ENCODE measurements at regions not wholly inside any gene's neighbourhood (a gene's known extent, or its start where the extent isn't known, plus 50 kb on each side); places are given as distances from the start of the nearest gene placed in this dataset.

- WGBS, 2 donors (ENCODE audit: extremely low coverage in 2 of 2, insufficient read length in 2 of 2, insufficient replicate concordance in 1 of 2), result no CpG with 5 or more reads among the region's 3 CpGs
- H2BK12ac ChIP-seq (ENCODE audit: low read length), result no peak overlapping the region
- H3K79me1 ChIP-seq (ENCODE audit: low read depth, low read length), result no peaks in the 10 kb centered on the region
- DNase-seq (ENCODE audit: low spot score), result no peak
- H3K4me2 ChIP-seq (ENCODE audit: insufficient read depth, low read length, poor library complexity, severe bottlenecking), result no peak overlapping the region
- no peak overlapping the region for H3K27ac ChIP-seq (replicated peaks; ENCODE audit: low read length)
- no peak overlapping the region for H3K4me3 ChIP-seq (ENCODE audit: low read length in 2 of 2)
- no peaks in the 10 kb centered on the region for H3K36me3 ChIP-seq (replicated peaks in 1 of 2; ENCODE audit: control insufficient read depth in 2 of 2, insufficient read depth in 2 of 2, low read length in 2 of 2)
- H4K8ac ChIP-seq (ENCODE audit: low read depth, low read length), result no peak overlapping the region
- H2BK5ac ChIP-seq (ENCODE audit: low read length), result no peak overlapping the region
- H4K91ac ChIP-seq (ENCODE audit: low read depth, low read length, poor library complexity), result no peak overlapping the region
- no peak overlapping the region for H3K14ac ChIP-seq (ENCODE audit: low read length)
- H3K23ac ChIP-seq (ENCODE audit: low read depth, low read length, poor library complexity), result no peak overlapping the region
- no peak overlapping the region for H2BK15ac ChIP-seq (ENCODE audit: low read length)
- H2BK120ac ChIP-seq (ENCODE audit: low read depth, low read length), result no peak overlapping the region
- H3K27me3 ChIP-seq (ENCODE audit: control insufficient read depth in 3 of 3, insufficient read depth in 3 of 3, low read depth in 1 of 3, low read length in 3 of 3), result no peaks in the 10 kb centered on the region
- H2AFZ ChIP-seq (ENCODE audit: low read length), result no peak overlapping the region
- H3K9ac ChIP-seq (ENCODE audit: low read depth, low read length, poor library complexity), result no peak overlapping the region
- no peak overlapping the region for H2AK5ac ChIP-seq (ENCODE audit: low read depth, low read length)
- H3K9me3 ChIP-seq (replicated peaks in 1 of 2; ENCODE audit: control insufficient read depth in 2 of 2, insufficient read depth in 1 of 2, low read depth in 1 of 2, low read length in 2 of 2), result no peaks in the 10 kb centered on the region
- no peaks in the 10 kb centered on the region for H3K4me1 ChIP-seq (ENCODE audit: control insufficient read depth in 2 of 2, insufficient read depth in 1 of 2, low read depth in 1 of 2, low read length in 2 of 2)
- no peak overlapping the region for H3K4ac ChIP-seq (ENCODE audit: low read length)
- no peak overlapping the region for H3K18ac ChIP-seq (ENCODE audit: low read length)
Measured at GRCh38 chr1:239603530-239603929, 217.2 kb downstream of the CHRM3 start.

- no CpG with 5 or more reads among the region's 2 CpGs for WGBS, 2 donors (ENCODE audit: extremely low coverage in 2 of 2, insufficient read length in 2 of 2, insufficient replicate concordance in 1 of 2)
Measured at GRCh38 chr1:239606850-239607400, 220.6 kb downstream of the CHRM3 start.

GRCh38 chr1:239608469-239608868 is 222.1 kb downstream of the CHRM3 start:
- no peak overlapping the region for H2BK12ac ChIP-seq (ENCODE audit: low read length)
- no peak overlapping the region for H2BK120ac ChIP-seq (ENCODE audit: low read depth, low read length)
- no peak for DNase-seq (ENCODE audit: low spot score)
- H2AK5ac ChIP-seq (ENCODE audit: low read depth, low read length), result no peak overlapping the region
- H3K27me3 ChIP-seq (ENCODE audit: control insufficient read depth in 3 of 3, insufficient read depth in 3 of 3, low read depth in 1 of 3, low read length in 3 of 3), result no peaks in the 10 kb centered on the region
- no peak overlapping the region for H3K18ac ChIP-seq (ENCODE audit: low read length)
- no peak overlapping the region for H3K4me3 ChIP-seq (ENCODE audit: low read length in 2 of 2)
- no peaks in the 10 kb centered on the region for H3K9me3 ChIP-seq (replicated peaks in 1 of 2; ENCODE audit: control insufficient read depth in 2 of 2, insufficient read depth in 1 of 2, low read depth in 1 of 2, low read length in 2 of 2)
- no peaks in the 10 kb centered on the region for H3K79me1 ChIP-seq (ENCODE audit: low read depth, low read length)
- H3K4me1 ChIP-seq (ENCODE audit: control insufficient read depth in 2 of 2, insufficient read depth in 1 of 2, low read depth in 1 of 2, low read length in 2 of 2), result no peaks in the 10 kb centered on the region
- H3K36me3 ChIP-seq (replicated peaks in 1 of 2; ENCODE audit: control insufficient read depth in 2 of 2, insufficient read depth in 2 of 2, low read length in 2 of 2), result no peaks in the 10 kb centered on the region
- H2AFZ ChIP-seq (ENCODE audit: low read length), result no peak overlapping the region
- H3K23ac ChIP-seq (ENCODE audit: low read depth, low read length, poor library complexity), result no peak overlapping the region
- H3K27ac ChIP-seq (replicated peaks; ENCODE audit: low read length), result no peak overlapping the region
- no peak overlapping the region for H3K9ac ChIP-seq (ENCODE audit: low read depth, low read length, poor library complexity)
- H2BK5ac ChIP-seq (ENCODE audit: low read length), result no peak overlapping the region
- H2BK15ac ChIP-seq (ENCODE audit: low read length), result no peak overlapping the region
- no peak overlapping the region for H3K4ac ChIP-seq (ENCODE audit: low read length)
- H4K8ac ChIP-seq (ENCODE audit: low read depth, low read length), result no peak overlapping the region
- no peak overlapping the region for H3K4me2 ChIP-seq (ENCODE audit: insufficient read depth, low read length, poor library complexity, severe bottlenecking)
- H3K14ac ChIP-seq (ENCODE audit: low read length), result no peak overlapping the region
- H4K91ac ChIP-seq (ENCODE audit: low read depth, low read length, poor library complexity), result no peak overlapping the region
- WGBS, 2 donors (ENCODE audit: extremely low coverage in 2 of 2, insufficient read length in 2 of 2, insufficient replicate concordance in 1 of 2), result no CpG with 5 or more reads among the region's 6 CpGs

More at GRCh38 chr1:239606850-239607400, 220.6 kb downstream of the CHRM3 start:
- no peak overlapping the region for H2AK5ac ChIP-seq (ENCODE audit: low read depth, low read length)
- H3K23ac ChIP-seq (ENCODE audit: low read depth, low read length, poor library complexity), result no peak overlapping the region
- no peak overlapping the region for H3K4ac ChIP-seq (ENCODE audit: low read length)
- DNase-seq (ENCODE audit: low spot score), result no peak
- no peak overlapping the region for H3K4me3 ChIP-seq (ENCODE audit: low read length in 2 of 2)
- no peak overlapping the region for H3K18ac ChIP-seq (ENCODE audit: low read length)
- H3K4me1 ChIP-seq (ENCODE audit: control insufficient read depth in 2 of 2, insufficient read depth in 1 of 2, low read depth in 1 of 2, low read length in 2 of 2), result no peaks in the 10 kb centered on the region
- no peak overlapping the region for H3K27ac ChIP-seq (replicated peaks; ENCODE audit: low read length)
- no peak overlapping the region for H2BK12ac ChIP-seq (ENCODE audit: low read length)
- H3K4me2 ChIP-seq (ENCODE audit: insufficient read depth, low read length, poor library complexity, severe bottlenecking), result no peak overlapping the region
- H2AFZ ChIP-seq (ENCODE audit: low read length), result no peak overlapping the region
- H3K27me3 ChIP-seq (ENCODE audit: control insufficient read depth in 3 of 3, insufficient read depth in 3 of 3, low read depth in 1 of 3, low read length in 3 of 3), result no peaks in the 10 kb centered on the region
- no peaks in the 10 kb centered on the region for H3K79me1 ChIP-seq (ENCODE audit: low read depth, low read length)
- H2BK5ac ChIP-seq (ENCODE audit: low read length), result no peak overlapping the region
- H3K36me3 ChIP-seq (replicated peaks in 1 of 2; ENCODE audit: control insufficient read depth in 2 of 2, insufficient read depth in 2 of 2, low read length in 2 of 2), result no peaks in the 10 kb centered on the region
- H2BK120ac ChIP-seq (ENCODE audit: low read depth, low read length), result no peak overlapping the region
- H3K14ac ChIP-seq (ENCODE audit: low read length), result no peak overlapping the region
- no peak overlapping the region for H2BK15ac ChIP-seq (ENCODE audit: low read length)
- H4K8ac ChIP-seq (ENCODE audit: low read depth, low read length), result no peak overlapping the region
- H3K9ac ChIP-seq (ENCODE audit: low read depth, low read length, poor library complexity), result no peak overlapping the region
- no peak overlapping the region for H4K91ac ChIP-seq (ENCODE audit: low read depth, low read length, poor library complexity)
- H3K9me3 ChIP-seq (replicated peaks in 1 of 2; ENCODE audit: control insufficient read depth in 2 of 2, insufficient read depth in 1 of 2, low read depth in 1 of 2, low read length in 2 of 2), result no peaks in the 10 kb centered on the region

GRCh38 chr1:239612379-239612778 is 226.0 kb downstream of the CHRM3 start:
- Histone ChIP-seq H3K4ac (ENCODE audit: low read length) (no peak overlapping the region), H2BK120ac (ENCODE audit: low read depth, low read length) (no peak overlapping the region), H2BK12ac (ENCODE audit: low read length) (no peak overlapping the region), H3K18ac (ENCODE audit: low read length) (no peak overlapping the region), H3K4me3 (ENCODE audit: low read length in 2 of 2) (no peak overlapping the region), H3K4me1 (ENCODE audit: control insufficient read depth in 2 of 2, insufficient read depth in 1 of 2, low read depth in 1 of 2, low read length in 2 of 2) (no peaks in the 10 kb centered on the region), H4K91ac (ENCODE audit: low read depth, low read length, poor library complexity) (no peak overlapping the region), H3K9ac (ENCODE audit: low read depth, low read length, poor library complexity) (no peak overlapping the region), H4K8ac (ENCODE audit: low read depth, low read length) (no peak overlapping the region), H3K27me3 (ENCODE audit: control insufficient read depth in 3 of 3, insufficient read depth in 3 of 3, low read depth in 1 of 3, low read length in 3 of 3) (no peaks in the 10 kb centered on the region), H3K27ac (replicated peaks; ENCODE audit: low read length) (no peak overlapping the region), H3K79me1 (ENCODE audit: low read depth, low read length) (no peaks in the 10 kb centered on the region), H3K36me3 (replicated peaks in 1 of 2; ENCODE audit: control insufficient read depth in 2 of 2, insufficient read depth in 2 of 2, low read length in 2 of 2) (no peaks in the 10 kb centered on the region), H2BK5ac (ENCODE audit: low read length) (no peak overlapping the region), H3K9me3 (replicated peaks in 1 of 2; ENCODE audit: control insufficient read depth in 2 of 2, insufficient read depth in 1 of 2, low read depth in 1 of 2, low read length in 2 of 2) (no peaks in the 10 kb centered on the region), H3K4me2 (ENCODE audit: insufficient read depth, low read length, poor library complexity, severe bottlenecking) (no peak overlapping the region), H2AFZ (ENCODE audit: low read length) (no peak overlapping the region), H3K23ac (ENCODE audit: low read depth, low read length, poor library complexity) (no peak overlapping the region), H3K14ac (ENCODE audit: low read length) (no peak overlapping the region), H2AK5ac (ENCODE audit: low read depth, low read length) (no peak overlapping the region), H2BK15ac (ENCODE audit: low read length) (no peak overlapping the region)
- no peak for DNase-seq (ENCODE audit: low spot score)
- no CpG with 5 or more reads among the region's 1 CpG for WGBS, 2 donors (ENCODE audit: extremely low coverage in 2 of 2, insufficient read length in 2 of 2, insufficient replicate concordance in 1 of 2)
